ENCODE measurements at regions not wholly inside any gene's neighbourhood (a gene's known extent, or its start where the extent isn't known, plus 50 kb on each side); places are given as distances from the start of the nearest gene placed in this dataset.

GRCh38 chr7:86970986-86971385 is 88.5 kb downstream of the ELAPOR2 start:
- no peak for DNase-seq

- DNase-seq: no peak
Observed at GRCh38 chr7:86970547-86970946, 88.9 kb downstream of the ELAPOR2 start.

- no peak for DNase-seq
Observed at GRCh38 chr7:86969865-86970264, 89.6 kb downstream of the ELAPOR2 start.

GRCh38 chr7:86968618-86969017 is 90.8 kb downstream of the ELAPOR2 start:
- DNase-seq: no peak

- DNase-seq: no peak
Observed at GRCh38 chr7:86966916-86967315, 92.5 kb downstream of the ELAPOR2 start.

- DNase-seq: no peak
Observed at GRCh38 chr7:86965727-86966120, 93.7 kb downstream of the ELAPOR2 start.

GRCh38 chr7:86964973-86965726 is 94.3 kb downstream of the ELAPOR2 start:
- DNase-seq: no peak

- DNase-seq: no peak
Observed at GRCh38 chr7:86963599-86964230, 95.7 kb downstream of the ELAPOR2 start.

- no peak for DNase-seq
Observed at GRCh38 chr7:86962623-86963022, 96.8 kb downstream of the ELAPOR2 start.

GRCh38 chr7:86961686-86962085 is 97.8 kb downstream of the ELAPOR2 start:
- DNase-seq: no peak

GRCh38 chr7:86958380-86958779 is 101.1 kb downstream of the ELAPOR2 start:
- DNase-seq: no peak

- DNase-seq: no peak
Observed at GRCh38 chr7:86956567-86956966, 102.9 kb downstream of the ELAPOR2 start.

- DNase-seq: no peak
Observed at GRCh38 chr7:86955895-86956503, 103.5 kb downstream of the ELAPOR2 start.

- no peak for DNase-seq
Observed at GRCh38 chr7:86954971-86955370, 104.5 kb downstream of the ELAPOR2 start.

GRCh38 chr7:86953653-86954336 is 105.7 kb downstream of the ELAPOR2 start:
- no peak for DNase-seq

GRCh38 chr7:86953219-86953618 is 106.2 kb downstream of the ELAPOR2 start:
- no peak for DNase-seq

- DNase-seq: no peak
Observed at GRCh38 chr7:86951895-86952294, 107.6 kb downstream of the ELAPOR2 start.

GRCh38 chr7:86950944-86951343 is 108.5 kb downstream of the ELAPOR2 start:
- DNase-seq: no peak

- no peak for DNase-seq
Observed at GRCh38 chr7:86950360-86950759, 109.1 kb downstream of the ELAPOR2 start.

GRCh38 chr7:86949779-86950260 is 109.6 kb downstream of the ELAPOR2 start:
- no peak for DNase-seq

- DNase-seq: no peak
Observed at GRCh38 chr7:86949052-86949778, 110.2 kb downstream of the ELAPOR2 start.

- DNase-seq: no peak
Observed at GRCh38 chr7:86947929-86948328, 111.5 kb downstream of the ELAPOR2 start.

- DNase-seq: no peak
Observed at GRCh38 chr7:86943447-86943846, 116.0 kb downstream of the ELAPOR2 start.
